ENCODE measurements at regions not wholly inside any gene's neighbourhood (a gene's known extent, or its start where the extent isn't known, plus 50 kb on each side); places are given as distances from the start of the nearest gene placed in this dataset.

GRCh38 chr3:106737265-106737664, 640.0 kb upstream of the CCDC54 start:
- no peak for TF ChIP-seq CTCF (conservative IDR thresholded peaks at IDR 0.05; ENCODE audit: low read length)
- TF ChIP-seq EZH2phosphoT487 (IDR thresholded peaks at IDR 0.05; ENCODE audit: borderline replicate concordance) = no peak
